M059J (cell line): ENCODE measurements at regions not wholly inside any gene's neighbourhood (a gene's known extent, or its start where the extent isn't known, plus 50 kb on each side); places are given as distances from the start of the nearest gene placed in this dataset.
A peak's percentile ranks its signal among the peaks of the same experiment; 100 is the strongest.

Experiments
- DNase-seq: peaks from one replicate; pipeline ENCODE4 v3.0.0-alpha.2; 2012; ENCODE audit warnings: low read depth

DNA sequence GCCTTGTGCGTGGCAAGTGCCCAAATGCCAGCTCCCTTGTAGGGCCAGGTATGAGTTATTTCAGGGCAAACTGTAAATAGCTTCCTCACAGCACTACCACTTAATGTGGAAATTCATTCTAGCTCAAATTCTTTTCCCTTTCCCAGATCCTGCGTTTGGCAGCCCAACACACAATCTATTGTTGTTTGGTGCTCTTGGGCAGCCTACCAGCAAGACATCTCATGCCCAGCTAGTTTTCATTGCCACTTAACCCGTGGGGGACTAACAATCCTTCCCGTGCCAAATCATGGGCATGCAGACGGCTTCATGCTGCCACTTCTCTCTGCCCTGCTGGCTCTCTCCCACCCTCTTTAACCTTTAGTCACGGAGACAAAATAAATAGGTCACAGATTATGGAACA is 454.2 kb downstream of the GRIA2 start:
- DNase-seq, result no peak

DNA sequence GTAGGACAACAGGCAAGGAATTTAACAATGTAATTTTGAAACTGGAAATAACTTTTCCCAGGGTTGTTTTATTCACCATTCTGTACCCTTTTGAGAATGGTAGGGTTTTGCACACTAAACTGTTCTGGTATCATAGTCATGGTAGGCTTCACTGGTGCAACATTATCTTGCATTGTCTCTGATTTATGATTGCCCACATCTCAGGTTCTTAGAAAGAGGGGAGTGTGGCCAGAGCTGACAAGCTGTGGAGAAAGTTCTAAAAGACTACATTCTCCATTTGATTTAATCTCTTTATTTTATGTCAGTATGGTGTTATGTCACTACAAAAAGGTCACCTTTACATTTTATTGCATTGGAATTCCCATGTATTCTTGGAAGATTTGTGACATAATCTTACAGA is 447.3 kb downstream of the GRIA2 start:
- DNase-seq, result no peak

DNA sequence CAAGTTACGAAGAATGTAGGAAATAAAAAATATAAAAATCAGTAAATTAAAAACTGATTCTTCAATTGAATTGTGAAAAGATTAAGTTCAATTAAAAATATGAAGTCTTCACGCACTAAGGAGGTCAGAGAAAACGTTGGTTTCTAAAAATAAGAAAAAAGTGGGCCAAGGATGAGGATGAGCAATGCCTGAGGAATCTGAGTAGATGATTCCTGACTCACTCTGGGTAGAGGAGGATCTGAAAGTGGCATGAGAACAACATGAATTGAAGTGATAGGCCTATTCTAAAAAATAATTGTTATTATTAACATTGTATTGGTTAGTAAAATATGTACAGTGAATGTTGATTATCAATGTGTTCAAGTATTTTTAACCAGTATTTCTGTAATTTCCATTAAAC is 444.2 kb downstream of the GRIA2 start:
- DNase-seq, result peak; percentile 73

DNA sequence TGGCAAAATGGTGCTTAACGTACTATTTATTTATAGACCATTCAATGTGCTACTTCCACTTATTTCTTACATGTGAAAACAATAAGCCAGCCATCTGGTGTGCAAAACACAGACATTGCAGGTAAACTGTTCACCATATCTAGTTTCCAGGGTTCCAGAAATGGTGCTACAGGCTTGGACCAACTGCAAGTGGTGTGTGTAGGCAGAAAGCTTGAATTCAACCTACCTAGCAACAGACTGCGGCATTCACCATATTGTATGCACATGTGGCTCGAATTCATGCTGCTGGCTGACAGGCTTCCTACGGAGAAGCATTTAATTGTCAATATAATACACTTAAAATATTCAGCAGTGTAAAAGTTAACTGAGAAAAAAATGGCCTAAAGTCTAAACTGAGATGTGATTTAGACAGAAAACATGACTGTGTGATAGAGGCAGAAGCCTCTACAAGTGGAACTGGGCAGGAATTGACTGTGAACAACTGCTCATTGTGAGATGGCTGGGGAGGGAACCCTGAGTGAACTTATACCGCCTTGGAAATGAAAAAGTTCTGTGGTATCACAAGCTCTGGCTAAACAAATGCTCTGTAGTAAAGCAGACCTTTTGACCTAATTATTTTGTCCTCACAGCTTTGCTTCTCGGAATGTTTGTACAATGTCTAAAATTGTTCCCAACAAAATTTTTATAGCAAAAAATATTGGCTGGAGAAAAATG is 434.7 kb downstream of the GRIA2 start:
- no peak for DNase-seq

DNA sequence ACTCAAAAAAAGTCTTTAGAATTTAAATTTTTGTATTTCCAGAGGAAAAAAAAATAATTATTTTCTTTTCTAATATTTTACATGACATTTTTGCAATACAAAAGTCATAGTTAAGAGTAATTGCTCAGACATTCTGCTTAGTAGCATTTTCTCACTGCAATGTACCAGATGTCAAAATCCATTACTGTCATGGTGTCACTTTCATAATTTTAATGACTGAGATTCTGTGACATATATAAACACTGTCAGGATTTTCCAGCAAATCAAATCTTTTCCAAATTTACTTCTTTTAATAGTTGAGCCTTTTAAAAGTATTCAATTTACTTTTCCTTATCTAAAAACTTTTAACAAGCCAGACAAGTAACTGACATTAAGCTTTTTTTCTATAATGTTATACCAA is 422.7 kb downstream of the GRIA2 start:
- no peak for DNase-seq

DNA sequence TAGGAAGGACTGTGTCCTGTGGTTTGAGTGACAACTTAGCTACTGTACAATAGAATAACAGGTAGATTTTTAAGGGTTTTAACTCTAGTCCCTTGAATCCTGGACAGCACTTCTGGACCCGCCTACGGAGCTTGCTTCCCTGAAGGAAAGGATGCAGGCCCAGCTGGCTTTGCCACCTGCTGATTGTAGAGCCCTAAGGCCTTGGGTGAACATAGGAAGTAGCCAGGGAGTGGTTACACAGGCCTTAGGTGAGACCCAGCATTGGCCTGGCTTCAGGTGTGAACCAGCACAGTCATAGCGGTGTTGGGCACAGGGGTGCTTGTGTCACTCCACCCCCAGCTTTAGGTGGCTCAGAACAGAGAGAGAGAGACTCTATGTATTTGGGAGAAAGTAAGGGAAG is 413.5 kb downstream of the GRIA2 start:
- no peak for DNase-seq

DNA sequence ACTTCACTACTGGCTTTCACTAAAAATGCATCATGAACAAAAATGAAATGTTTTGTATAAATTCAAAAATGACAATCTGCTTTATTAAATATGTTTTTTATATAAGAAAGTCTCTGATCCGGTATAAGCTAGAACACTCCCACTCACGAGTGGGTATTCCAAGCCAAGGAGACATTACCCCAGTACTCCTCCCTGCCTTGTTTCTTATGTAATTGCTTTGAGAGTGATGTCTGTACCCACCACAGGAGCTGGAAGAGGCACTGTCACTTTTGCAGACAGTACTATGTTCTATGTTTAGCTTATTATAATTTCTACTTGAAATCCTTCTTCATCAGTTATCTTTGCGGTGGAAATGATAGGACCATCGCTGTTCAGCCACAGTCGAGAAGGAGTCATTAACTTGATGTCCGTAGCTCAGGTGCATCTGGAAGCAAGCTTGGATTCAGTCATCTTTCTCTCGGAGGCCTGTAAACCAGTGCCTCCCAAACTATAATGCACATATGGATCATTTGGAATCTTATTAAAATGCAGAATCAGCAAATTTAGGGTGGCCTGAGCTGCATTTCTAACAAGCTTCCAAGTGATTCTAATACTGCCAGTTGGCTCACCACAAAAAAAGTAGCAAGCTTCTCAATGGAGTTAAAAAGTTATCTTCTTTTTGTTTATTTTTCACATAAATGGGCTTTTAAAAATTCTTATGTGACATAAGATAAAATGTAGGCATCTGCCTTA is 396.4 kb downstream of the GRIA2 start:
- DNase-seq, result no peak

DNA sequence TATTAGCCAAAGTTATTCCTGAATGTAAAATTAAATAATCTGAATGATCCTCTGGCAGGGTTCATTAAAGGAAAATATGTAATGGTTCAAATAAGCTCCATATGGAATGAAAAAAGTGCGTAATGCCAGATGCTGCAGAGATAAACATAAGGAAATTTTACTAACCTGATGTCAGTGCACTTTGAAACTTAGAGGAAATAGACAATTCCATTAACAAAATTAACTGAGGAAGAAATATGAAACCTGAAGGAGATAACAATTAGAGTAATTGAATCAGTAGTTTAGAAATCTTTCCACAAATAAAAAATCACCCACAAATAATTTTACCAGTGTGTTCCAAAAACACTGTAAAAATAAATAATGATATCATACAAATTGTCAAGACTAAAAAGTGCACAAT is 387.5 kb downstream of the GRIA2 start:
- DNase-seq, result no peak

DNA sequence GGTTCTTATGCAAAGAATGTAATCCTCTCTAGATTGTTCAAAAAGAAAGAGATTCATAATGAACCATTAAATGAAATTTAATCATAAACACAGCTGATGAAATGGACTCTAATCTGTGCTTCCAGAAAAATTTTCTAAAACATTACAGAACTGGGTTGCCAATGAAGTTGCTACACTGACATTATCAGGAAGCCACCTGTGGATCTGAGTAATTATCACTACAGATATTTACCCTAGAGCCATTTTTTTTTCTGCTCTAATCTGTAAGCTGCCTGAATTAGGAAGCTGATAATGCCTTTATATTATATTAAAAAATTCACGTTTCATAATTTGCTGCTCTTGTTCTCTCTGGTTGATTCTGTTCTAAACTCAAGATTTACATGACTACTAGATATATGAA is 380.1 kb downstream of the GRIA2 start:
- DNase-seq, result no peak

DNA sequence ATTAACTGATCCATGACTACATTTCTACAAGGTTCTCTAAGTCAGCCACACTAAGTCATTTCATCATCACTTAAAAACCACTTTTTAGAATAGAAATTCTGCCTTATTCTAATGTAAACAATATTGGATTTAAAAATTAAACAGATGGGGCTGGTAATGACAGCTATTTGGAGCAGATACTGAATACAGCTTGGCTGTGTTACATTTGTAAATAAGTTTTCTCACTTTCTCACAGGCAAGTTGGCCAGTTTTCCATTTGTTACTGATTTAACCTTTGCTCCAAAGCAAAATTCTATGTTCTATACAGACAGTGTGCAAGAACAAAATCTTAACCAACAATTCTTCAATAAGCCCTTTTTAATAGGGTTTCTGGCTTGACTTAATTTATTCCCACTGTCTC is 370.7 kb downstream of the GRIA2 start:
- DNase-seq, result no peak

DNA sequence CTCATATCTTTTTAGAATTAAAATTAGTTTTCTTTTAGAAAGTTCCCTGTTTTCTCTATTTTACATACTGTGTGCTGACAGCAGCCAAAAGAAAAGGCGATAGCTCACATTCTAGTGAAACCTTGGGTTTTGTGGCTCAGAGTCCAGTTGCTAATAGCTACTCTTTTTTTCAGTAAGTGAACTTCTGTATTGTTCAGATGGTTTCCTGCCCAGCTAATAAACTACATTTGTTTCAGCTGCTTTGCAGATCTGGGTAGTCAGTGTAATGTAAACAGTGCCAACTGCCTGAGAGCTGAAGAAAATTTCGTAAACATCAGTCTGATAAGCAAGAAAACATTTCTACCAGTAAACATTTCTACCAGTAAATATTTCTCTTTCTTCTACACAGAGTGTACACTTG is 370.2 kb downstream of the GRIA2 start:
- no peak for DNase-seq

DNA sequence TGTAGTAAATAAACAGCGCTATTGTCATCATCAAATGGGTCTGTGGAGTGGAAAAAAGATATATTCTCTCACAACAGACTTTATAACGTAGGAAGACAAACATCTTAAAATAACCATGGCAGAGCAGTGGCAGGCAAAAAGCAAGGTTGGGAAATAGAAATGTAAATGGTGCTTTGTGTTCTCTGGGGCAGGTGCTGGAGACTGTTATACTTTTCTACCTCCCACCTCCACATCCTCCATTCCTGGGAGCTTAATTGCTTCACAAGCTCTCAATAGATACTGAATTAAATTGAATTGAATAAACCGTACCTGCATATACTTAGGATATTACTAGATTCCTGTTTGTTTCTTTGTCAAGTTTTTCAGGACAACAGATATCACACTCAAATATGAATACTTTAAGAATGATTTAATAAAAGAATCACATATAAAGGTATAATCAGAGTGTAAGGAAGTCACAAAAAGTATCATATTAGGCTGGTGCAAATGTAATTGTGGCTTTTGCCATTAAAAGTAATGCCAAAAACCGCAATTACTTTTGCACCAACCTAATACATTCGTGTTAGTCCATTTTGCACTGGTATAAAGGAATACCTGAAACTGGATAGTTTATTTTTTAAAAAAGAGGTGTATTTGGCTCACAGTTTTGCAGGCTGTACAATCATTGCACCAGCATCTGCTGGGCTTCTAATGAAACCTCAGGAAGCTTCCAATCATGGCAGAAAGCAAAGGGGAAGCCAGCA is 367.3 kb downstream of the GRIA2 start:
- DNase-seq, result no peak

DNA sequence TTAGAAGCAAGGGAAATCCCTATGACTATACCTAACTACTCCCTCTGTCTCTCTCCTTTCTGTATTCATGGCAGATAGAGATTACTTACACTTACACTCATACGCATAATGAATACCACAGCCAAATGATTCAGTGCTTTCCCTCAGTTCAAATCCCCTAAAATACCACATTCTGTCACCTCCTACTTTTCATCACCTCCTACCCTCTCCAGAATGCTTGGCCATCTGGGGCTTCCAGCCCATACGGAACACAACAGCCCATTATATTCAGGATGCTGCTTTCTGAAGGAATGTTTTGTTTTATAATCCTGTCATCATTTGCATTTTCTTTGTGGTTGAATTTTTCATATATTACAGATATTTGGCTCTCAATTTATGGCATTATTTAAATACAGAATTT is 361.6 kb downstream of the GRIA2 start:
- DNase-seq, result no peak

DNA sequence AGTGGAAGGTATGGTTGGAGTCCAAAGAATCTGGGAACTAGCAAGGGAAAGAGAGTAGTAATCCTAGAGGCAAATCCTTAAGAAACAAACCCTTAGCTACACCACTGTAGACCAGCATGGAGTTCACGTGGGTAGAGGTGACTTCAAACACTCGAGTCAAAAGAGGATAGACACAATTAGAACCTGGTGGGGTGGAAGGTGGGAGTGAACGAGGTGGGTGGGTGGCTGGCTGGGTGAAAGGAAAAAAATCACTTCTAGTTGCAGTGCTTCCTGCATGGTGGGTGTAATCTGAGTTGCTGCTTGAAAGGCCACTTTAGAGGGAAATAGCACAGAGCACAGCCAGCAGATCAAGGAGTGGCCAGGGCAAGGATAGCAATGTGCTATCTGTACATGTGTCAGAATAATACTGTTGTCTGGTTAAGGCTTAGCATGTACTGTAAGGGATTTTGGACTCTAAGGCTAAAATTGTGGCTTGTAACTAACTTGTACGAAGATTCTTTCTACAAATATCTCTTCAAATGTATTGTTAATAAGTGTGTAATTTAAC is 356.2 kb downstream of the GRIA2 start:
- DNase-seq, result no peak

DNA sequence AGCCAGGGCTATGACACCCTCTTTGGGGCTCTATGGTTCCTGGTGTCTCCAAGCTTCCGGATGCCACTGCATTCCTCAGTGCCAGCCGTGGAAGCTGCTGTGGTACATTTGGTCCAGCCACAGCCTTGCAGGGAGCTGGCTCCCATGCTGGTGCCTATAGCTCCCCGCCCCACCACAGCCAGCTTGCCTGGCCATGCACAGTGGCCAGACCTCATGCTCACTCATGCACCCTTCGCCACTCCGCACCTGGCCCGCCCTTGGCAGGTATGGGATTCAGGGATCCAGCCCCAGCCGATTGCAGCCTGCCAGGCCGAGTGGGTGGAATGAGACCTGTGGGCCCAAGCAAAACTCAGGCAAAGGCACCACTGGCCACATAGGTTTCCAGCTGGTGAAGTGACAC is 354.8 kb downstream of the GRIA2 start:
- no peak for DNase-seq

DNA sequence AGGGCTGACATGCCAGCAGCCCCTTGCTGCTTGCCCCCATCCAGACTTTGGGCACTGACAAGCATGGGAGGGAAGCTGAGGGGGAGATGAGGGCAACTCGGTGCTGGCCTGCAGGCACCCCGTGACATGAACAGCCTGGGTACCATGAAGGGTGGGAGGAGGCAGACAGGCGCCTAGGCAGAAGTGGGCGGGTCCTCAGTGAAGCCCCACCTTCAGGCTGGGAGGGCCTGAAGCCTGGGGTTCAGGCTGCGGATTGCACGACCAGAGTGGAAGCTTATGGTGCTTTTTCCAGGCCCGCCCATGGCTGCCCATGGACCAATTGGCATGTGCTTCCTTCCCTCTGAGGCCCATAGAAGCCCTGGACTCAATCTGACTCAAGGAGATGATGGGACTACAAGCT is 354.1 kb downstream of the GRIA2 start:
- DNase-seq, result no peak

DNA sequence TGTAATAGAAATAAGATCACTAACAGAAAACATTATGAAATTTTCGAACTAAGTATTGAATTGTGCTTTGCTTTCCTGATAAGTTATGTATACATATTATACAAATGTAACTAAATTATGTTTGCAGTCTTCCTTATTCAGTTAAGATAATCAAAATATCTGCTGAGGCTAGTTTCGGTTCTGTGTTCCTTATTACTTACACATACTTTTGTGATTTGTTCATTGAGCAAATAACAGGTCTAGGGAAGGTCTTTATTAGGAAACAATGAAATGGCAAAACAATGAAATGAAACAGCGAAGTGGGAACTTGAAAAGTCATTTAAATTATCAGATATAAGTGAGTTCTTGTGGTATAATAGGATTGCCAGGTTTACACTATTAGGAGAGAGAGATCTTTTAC is 352.4 kb downstream of the GRIA2 start:
- DNase-seq, result no peak

DNA sequence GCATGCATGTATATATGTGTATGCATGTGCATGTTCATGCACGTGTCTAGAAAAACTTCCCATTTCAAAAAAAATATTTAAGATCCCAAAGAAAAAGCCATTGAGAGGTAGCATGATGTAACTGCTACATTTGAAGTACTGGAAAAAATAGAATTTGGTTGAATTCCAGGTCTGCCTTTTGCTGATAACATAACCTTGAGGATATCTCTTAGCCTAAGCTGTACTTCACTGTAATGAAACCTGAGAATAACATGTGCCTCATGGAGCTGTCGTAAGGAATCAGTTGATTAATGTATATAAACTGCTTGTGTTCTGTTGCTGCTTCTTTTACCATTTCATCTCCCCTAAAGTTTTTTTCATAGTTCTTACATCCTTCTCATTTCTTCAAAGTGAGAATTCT is 351.8 kb downstream of the GRIA2 start:
- no peak for DNase-seq

DNA sequence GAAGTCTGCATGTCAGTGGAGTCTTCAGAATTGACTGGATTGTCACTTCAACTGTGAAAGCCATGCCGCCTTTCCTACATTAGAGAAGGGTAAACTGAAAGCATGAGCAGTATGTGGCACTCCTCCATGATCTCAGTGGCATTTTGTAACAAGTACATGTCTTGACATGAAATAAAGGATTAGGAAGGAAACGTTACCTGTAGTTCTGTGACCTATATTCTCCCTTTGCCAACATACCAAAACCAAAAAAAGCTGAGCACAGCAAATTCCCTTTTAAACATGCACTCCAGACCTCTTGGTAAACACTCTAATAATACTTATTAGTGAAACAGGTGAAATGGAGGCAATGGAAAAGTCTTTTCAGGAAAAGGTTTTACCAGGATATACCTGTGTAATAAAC is 344.2 kb downstream of the GRIA2 start:
- no peak for DNase-seq

DNA sequence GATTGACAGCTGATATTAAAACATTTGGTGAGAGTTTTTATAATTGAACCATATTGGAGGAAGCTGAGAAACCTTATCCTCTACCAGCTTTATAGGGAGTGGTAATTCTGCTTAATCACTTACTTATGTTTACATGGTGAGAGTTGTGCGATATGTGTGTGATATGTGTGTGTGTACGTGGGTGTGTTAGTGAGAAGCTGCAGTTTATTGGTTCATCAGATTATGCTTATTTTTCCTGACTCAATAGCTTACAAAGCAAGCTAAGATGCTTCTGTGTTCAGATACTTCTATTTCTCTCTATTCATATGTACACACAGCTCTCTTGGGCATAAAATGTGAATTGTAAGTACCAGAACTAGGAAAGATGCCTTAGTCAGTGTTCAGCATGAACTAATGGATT is 343.7 kb downstream of the GRIA2 start:
- no peak for DNase-seq

DNA sequence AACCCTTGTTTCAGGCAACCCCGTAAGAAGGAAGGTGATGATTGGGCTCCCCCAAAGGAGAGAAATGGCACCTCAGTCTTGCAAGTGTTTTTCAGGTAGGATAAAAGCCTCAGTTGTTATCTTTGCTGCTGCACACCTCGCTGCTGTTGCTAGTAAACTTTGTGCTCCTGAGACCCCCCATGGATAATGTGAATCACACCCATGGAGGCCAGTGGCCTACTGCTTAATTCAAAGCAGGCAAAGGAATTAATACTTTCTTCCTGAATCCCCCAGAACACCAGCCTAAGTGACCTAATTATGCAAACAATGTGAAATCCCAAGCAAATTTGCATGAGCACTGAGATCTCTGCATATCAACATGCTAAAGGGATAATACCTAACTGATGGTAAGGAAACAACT is 337.5 kb downstream of the GRIA2 start:
- DNase-seq, result no peak

DNA sequence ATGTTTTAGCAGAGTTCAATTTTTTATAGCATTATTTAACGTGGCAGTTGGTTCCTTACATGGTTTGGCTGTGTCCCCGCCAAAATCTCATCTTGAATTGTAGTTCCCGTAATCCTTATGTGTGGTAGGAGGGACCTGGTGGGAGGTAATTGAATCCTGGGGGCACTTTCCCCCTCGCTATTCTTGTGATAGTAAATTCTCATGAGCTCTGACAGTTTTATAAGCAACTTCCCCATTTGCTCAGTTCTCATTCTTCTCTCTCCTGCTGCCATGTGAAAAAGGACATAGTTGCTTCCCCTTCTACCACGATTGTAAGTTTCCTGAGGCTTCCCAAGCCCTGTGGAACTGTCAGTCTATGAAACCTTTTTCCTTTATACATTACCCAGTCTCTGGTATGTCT is 329.5 kb downstream of the GRIA2 start:
- no peak for DNase-seq

DNA sequence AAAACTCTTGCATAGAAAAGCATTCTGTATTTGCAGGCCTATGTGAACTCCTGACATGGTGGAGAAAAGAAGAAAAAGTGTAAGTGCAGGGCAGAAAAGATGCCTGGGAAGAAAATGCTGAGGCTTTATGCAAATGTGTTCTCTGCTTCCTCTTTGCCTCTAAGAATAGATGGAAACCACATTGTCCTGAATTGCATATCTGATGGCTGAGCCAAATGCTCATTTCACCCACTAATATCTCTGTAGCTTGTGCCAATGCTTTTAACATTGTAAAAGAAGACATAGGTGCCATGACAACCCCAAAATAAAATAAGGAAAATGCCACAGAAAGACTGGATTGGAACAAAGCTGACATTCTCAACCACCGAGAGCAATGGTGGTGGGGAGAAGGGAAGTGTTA is 307.4 kb downstream of the GRIA2 start:
- DNase-seq, result no peak
